ENCODE measurements at regions not wholly inside any gene's neighbourhood (a gene's known extent, or its start where the extent isn't known, plus 50 kb on each side); places are given as distances from the start of the nearest gene placed in this dataset.
"Not testable (repeated sequence)": the region's sequence is repeated elsewhere in the genome, so short reads cannot be mapped to it uniquely, and the experiment has no call there.

DNA sequence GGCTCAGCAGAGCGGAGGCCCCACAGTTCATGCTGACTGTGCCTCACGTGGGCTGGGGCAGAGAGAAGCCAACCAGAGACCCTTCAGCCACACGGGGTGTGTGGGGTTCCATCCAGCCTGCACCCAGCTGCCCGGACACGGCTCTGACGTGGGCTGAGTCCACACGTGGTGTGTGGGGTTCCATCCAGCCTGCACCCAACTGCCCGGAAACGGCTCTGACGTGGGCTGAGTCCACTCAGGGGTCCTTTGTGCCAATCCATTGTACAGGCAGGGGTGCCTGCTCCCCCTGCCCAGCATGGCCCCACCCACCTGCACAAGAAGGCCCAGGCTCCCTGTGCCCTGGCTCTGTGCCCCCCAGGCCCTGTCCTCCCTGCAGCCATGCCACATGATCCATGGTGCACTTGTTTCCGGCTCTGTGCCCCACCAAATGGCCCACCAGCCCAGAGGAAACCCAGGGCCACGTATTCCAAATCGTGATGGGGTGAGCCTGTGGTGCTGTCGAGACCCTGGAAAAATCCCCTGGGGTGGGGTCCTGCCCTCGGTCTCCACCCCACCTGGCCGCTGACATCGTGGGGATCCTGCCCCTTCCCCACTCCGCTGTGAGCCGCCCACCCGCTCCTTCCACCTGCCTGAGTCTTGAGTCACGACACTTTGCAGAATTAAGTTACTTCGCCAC lies 99.3 kb upstream of the SFSWAP start:
- no peak for DNase-seq

DNA sequence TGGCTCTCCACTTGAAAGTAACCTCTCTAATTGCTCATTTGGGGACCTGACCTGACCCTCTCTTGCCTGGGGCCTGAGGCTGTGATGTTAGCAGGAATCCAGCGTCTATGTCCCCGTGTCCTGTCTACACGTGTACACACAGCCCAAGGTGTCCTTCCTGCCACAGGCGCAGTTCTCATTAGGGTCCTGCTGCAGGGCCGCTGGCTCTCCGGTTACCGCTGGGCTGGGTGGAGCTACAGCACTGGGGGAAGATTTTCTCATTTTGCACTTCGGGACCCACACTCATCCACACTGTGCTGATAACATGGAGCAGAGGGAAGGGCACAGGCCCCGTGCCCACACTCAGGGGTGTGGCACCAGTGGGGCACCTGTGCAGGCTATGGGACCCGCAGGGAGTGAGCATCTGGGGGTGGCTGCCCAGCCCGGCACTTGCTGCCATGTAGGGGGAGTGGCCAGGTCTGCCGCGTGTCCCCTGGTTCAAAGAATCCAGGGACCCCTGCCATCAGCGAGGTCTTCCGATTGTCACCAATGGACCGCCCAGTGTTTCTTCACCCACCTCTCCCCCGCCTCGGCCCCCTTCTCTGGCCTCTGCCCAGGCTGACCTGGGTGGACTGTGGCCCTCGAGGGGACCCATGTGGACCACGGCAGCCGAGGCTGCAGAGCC lies 98.7 kb upstream of the SFSWAP start:
- no peak for DNase-seq

DNA sequence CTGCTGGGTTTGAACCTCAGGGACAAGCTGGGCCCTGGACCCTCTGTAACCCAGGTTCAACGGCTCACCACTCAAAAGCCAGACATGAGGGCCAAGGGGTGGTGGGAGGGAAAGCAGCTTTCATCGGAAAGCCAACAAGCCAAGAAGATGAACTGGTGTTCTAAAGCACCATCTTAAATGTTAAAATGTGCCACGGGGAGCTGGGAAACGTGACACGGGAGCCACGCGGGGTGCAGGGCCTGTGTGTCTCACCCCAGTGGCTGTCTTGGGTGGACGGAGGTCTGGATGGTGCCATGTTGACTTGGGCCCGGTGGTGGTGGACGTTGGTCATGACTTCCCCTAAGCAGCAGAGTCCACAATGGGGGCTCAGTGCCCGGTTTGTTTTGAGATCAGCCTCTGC lies 97.7 kb upstream of the SFSWAP start:
- DNase-seq = no peak

DNA sequence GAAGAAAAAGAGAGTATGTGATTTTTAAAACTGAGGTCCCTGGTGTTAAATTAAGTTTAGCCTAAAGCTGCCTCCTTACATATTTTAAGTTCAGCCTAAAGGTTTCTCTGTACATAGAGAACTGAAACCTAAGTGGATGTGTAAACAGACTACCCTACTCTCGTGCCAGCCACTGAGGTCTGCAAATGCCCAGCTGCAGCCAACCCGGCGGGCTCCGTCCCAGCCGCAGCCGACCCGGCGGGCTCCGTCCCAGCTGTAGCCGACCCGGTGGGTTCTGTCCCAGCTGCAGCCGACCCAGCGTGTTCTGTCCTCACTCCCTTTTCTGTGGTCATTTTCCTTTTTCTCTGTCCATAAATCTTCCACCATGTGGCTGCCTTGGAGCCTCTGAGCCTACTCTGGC lies 97.2 kb upstream of the SFSWAP start:
- no peak for DNase-seq

DNA sequence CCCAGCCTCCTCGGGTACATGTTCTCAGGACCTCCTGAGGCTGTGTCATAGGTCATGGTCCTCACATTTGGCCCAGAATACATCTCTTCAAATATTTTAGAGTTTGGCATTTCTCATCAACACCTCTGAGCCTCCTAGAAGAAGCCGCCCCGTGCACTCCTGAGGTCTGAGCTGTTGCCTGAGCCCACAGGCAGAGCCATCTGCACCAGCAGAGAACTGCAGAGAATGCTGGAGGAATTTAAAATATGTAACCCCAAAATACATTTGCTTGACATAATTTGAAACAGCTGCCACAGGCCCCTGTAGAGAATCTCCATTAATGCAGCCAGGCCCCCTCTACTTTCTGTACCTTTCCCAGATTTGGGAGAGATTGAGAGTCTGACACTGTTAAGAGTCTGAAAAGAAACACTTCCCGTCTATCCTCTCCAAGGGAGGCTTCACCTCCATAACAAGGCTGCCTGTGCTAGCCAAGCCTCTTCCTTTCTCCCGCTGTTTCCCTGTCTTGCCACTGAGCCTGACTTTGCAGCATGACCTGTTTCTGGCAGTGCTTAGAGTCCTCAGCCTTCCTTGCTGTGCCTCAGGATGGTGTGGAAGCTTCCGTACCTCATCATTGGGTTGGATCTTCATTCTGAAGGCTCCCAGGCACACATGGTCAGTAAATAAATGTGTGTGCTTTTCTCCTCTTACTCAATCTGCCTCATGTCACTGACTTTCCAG lies 95.4 kb upstream of the SFSWAP start:
- DNase-seq = no peak

DNA sequence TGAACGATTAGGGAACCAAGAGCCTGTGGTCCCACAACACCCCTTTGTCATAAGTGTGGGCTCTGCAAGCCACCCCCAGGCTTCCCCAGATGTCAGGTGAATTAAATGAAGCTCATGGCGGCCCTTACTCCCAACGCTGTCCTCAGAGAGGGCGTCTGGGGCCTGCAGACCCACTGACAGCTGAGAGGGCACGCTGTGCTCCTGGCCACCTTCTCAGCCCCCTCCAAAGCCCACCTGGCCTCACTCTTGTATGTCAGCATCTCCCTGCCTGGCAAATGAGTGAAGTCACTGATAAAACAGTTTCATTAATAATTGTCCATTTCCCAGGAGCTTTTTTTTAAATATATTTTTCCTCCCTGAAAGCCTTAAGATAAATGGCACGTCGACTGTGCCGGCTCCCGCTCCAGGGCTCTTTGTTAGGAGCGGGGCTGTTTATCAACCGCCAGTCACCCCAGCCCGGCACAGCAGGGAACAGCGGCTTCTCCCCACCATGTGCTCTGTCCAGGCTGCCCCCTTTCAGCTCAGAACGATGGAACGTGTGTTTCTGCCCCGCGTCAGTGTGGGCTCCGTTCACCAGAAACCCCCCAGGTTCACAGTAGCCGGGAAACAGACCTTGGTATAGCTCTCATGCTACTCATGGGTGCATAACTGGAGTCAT lies 94.7 kb upstream of the SFSWAP start:
- DNase-seq = no peak

DNA sequence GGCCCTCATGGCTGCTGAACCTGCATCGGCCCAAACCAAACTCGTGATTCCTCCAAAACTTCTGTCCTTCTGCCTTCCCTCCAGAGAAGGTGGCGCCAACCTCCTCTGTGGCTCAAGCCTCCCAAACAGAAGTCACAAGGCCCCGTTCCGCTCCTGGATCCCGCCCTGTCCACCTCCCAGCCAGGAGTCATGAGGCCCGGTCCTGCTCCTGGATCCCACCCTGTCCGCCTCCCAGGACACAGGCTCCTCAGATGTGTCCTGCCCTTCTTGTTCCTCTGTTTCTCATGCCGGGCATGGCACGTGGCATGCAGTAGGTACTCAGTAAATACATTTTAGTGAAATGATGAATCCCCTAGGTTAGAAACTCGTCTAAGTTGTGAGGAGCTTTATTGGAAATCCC lies 94.2 kb upstream of the SFSWAP start:
- no peak for DNase-seq

DNA sequence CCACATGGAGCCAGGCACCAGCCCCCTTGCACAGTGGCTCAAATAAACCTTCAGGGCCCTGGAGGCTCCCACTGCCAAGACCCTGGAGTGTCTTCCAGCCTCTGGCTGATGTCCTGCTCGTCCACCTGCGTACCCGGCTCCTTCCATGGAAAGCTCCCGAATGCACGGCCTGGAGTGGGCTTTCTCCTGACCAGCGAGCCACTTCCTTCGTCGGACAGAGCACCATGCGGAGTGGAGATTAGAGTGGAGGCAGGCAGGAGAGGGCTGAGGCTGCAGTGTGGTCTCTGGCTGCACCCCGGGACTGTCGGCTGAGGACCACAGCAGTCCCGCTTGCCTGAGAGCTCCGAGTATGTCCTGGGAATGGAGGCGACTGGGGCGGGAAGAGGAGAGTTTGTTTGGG lies 93.7 kb upstream of the SFSWAP start:
- no peak for DNase-seq

DNA sequence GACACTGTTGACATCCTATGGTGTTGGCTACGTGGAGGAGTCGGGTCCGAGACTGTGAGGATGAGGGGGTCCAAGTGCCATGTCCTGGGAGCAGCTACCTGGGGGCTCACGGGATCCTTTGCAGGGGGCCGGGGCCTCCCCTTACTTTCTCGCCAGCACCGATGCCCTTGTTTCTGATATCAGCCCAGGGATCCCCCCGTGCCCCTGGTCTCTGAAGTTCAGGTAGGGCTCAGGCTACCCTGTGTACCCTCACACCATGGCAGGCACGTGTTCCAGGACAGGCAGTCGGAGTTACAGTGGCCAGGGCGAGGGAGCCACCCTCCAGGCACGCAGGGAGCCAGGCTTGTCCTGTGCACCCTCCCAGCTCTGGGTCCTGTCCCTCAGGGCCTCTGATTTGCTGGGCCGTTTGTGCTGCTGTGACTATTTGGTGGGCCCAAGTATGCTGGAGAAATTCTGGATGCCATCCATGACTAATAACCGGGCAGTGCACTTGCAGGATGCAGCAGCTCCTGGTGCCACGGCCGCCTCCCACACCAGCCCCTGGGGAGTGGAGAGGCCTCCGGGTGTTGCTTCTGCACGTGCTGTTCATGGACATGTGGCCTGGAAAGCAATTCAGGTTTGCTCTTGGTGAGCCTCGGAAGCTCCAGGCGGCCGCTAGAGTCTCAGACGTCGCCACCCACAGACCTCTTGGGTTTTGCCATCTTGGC lies 93.1 kb upstream of the SFSWAP start:
- DNase-seq = no peak

DNA sequence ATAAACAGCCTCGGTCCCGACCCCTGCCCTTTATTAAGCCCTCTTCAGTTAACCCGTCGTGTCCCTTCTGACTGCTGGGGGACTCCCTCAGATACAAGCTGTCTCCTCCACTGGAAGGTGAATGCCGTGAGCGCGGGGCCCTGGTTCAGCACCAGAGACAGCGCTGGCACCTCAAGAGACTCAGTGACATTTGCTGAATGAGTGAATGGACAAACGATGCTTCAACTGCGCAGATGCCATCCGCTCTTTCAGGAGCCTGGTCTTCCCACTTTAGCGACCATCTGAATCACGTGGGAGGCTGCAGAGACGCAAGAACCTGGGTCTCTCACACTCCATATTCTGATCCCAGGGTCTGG lies 92.6 kb upstream of the SFSWAP start:
- no peak for DNase-seq

DNA sequence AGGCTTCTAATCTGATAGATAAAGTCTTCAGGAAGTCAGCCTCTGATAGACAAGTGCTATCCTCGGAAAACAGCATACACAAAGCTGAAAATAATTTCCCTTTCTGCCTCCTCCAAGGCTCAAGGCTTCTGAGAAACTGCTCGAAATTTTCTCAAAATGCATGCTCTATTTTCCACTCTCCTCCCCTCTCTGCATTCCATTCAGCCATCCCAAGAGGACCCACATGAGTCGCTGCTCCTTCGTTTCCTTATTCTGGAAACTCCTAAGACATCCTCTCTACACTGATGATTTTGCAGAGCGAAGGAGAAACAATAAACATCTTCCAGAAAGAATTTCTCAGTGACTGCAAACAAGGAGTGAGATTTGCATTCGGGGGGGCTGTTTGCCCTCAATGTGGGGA lies 92.2 kb upstream of the SFSWAP start:
- no peak for DNase-seq

DNA sequence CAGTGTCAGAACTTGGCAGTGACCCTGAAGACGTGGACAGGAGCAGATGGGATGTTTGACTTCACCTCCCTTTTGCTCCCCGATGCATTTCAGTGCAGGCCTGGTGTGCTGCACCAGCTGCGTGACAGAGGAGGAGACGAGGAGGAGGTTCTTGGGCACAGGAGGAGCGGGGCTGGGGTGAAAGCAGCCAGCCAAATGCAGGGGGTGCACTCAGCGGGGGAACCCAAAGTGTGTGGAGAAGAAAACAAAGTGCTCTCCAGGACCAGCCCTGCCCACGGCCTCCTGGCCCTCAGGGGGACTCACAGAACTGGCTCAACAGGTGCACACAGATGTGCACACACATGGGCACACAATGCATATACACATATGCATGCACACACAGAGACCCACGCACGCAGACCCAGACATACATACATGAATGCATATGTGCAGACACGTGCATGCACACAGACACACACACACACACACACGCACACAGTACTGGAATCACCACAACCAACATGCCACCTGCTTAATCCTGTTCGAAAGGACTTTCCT lies 91.7 kb upstream of the SFSWAP start:
- DNase-seq = no peak

DNA sequence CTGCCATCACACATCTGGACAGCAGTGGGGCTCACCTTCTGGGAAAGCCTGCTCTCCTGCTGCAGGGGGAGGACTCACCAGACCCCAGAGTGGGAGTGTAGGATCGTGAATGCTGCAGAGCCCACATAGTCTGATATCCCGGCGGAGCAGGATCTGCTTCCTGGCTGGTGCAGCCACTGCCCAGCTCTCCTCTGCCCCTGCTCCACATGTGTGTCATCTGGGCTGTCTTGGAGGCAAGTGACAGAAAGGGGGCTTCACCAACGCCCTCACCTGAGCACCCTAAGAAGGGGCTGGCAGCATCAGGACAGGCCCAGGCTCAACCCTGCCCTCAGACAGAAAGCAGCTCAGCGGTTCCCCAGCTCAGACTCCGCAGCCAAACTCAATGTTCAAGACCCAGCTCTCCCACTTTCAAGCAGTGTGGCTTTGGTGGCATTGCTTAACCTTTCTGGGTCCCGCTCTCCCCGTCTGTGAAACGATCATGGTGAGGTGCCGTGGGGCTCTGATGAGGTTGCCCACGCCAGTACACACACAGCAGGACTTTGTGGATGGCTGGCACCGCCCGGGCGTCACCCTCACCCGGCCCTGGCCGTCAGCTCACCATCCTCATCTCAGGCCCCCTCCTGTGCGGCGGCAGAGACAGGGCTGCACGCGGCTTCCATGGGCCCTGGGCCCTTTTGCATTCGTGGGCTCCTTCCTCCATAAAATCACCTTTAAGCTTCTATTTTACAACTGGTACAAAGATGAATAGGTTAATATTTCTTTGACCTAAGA lies 91.0 kb upstream of the SFSWAP start:
- DNase-seq = no peak

DNA sequence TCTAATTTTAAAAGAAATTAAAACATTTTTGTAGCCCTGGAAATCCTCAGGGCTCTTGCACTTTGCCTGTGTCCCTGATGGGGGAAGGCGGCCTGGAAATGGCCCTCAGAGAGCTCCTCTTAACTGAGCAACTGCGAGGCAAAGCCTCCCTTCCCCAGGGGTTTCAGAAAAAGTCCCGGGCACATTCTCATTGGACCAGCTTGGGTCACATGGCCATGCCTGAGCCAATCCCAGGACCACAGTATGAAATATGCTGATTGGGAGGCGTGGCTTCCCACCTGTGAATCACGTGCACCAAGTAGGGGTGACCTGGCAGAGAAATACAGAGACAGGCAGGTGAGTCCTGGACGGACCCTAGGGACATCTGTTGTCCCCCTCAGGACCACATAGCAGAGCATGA lies 90.4 kb upstream of the SFSWAP start:
- DNase-seq = no peak

DNA sequence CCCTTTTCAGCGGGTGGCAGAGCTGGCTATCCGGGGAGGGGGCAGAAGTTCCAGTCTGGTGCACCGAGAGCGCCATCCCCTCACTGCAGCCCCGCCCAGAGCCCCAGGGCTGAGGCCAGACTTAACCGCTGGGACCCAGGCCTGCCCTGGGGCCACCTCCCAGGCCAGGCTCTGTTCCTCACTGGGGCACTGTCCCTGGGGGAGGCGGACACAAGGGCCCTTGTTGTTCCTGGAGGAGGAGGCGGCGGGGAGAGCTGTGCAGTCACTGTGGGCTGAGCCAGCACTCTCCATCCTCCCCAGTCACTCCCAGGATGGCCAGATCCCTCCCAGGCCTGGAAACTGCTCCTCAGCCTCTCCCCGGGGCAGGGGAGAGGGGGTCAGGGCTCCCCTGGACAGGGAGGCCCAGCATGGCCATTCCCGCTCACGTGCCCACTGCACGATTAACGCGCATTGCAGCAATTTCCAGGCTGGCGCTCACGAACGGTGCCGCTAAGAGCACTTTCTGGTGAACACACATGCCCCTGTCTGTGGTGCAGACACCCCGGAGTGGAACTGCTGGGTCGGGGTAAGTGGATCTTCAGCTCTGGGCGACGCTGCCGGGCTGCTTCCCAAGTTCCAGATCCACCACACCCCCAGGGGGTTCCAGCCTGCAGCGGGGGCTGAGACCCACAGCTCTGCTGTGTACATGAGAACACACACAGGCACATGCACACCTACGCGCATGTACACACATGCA lies 89.8 kb upstream of the SFSWAP start:
- no peak for DNase-seq

DNA sequence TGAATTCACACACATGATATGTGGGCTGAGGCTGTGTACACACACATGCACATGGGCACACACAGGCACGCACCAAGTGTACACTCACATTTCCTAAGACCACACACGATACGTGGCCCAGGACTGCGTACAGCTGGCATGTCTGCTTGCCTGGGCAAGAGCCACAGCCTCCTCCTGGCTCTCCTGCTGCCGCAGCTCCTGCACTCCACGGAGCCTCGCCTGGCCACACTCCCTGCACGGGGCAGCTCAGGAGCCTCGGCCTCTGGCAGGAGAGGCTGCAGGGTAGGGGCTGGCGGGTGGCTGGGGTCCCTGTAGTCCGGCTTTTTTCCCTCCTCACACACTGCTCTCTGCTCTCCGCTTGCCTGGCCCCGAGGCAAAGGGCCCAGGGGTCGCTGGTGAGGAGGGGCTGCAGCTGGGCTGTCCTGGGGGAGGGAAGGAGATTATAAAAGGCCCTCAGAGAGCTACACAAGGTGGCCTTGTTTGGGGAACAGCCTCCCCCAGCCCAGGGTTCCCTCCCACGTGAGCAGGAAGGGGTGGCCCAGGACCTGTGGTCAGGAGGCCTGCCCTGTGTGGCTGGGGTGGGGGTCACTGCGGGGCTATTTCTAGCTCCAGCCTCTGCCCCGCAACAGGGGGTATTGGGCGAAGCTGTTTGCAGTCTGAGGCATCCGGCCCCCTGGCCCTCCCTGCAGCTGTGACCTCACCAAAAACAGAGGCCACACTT lies 89.0 kb upstream of the SFSWAP start:
- no peak for DNase-seq

DNA sequence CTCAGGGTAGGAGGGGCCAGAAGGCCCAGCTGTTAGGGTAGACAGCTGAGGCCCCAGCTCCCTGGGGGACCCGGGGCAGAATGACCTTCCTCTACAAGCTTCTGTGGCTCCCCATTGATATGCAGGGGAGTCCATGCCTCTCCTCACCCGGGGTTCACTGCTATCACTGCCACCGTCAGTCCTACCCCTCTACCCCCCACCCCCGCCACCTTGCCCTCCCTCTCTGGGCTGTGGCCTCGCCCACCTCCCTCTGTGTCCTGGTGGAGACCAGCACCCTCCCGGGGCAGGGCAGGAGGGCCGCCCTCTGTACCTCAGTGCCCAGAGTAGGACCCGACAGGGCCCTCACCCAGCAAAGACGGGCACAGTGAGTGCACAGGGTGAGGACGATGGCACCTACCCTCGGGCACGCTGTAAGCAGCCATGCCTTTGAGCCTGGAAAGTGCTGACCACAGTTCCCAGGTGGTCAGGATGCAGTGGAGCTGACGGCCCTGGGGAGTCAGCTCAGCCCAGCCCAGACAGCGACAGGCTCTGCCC lies 88.4 kb upstream of the SFSWAP start:
- no peak for DNase-seq

DNA sequence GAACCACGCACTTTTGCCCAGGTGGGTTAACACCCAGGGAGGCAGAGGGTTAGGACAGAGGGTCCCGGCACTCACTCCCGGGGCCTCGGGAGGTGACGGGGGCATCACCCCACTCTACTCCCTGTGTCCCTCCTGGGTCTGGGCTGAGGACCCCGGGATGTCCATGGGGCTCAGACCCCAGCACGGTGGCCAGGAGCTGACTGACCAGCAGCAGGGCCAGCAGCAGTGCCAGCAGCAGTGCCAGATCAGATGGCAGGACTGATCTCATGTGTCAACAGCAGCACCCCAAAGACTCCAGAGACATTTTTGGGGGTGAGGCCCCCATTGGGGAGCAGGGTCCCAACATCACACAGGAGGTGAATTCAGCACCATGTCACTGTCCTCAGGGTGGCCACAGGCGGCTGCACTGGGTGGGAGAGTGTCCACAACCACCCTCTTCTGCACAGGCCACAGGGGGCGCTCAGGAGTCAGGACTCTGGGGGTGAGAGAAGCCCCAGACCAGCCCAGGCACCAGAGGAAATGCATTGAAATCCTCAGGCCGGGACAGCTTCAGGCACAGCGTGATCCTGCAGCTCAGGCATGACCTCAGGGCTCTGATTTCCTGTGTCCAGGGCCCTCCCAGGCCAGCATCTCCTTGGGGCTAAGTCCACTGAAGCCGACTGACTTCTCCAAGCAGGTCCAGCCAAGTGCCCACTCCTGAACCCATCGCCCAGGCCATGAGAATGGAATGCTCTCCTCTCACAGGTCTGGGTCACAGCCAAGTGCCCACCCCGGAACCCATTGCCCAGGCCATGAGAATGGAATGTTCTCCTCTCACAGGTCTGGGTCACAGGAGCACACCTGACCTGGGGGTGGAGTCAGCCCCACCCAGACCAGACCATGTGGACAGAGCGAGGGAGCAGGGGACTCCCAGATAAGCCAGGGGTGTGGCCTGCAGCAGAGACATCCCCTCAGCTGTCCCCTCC lies 87.2 kb upstream of the SFSWAP start:
- not testable (repeated sequence) for DNase-seq

DNA sequence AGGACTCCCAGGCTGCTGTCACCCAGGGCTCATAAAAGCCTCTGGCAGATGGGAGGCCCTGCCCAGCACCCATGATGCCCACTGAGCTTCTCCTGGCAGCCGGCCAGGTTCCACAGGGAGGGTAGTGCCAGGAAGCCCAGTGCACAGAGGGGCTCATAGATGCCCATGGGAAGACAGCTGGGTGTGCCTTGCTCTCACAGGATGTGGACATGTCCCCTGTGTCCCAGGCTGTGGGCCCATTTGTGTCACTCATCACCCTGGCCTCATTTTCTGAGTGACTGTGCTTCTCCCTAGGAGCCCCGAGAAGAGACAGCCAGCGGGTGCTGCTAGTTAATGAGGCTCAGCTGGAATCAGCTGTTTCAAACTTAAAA lies 86.5 kb upstream of the SFSWAP start:
- not testable (repeated sequence) for DNase-seq
